Sigmoid colon (tissue), 4 donors: ENCODE measurements at regions not wholly inside any gene's neighbourhood (a gene's known extent, or its start where the extent isn't known, plus 50 kb on each side); places are given as distances from the start of the nearest gene placed in this dataset.

ENCODE experiments used
- EP300 ChIP-seq, 4 donors: sonication (generic); formaldehyde crosslinking; IDR thresholded peaks; one replicate each; pipeline ENCODE4 v1.6.1; 2017; ENCODE audit warnings: antibody characterized with exemption in 4 of 4
- POLR2A ChIP-seq, 2 donors: fragments of 450-650 bp; IDR thresholded peaks; one replicate each; pipeline ENCODE4 v1.6.1; 2016; ENCODE audit warnings: antibody characterized with exemption in 2 of 2, mild to moderate bottlenecking in 2 of 2, moderate library complexity in 2 of 2
- POLR2AphosphoS5 ChIP-seq, 4 donors: sonication (generic); formaldehyde crosslinking; IDR thresholded peaks; one replicate each; pipeline ENCODE4 v1.6.1; 2017; ENCODE audit warnings: antibody characterized with exemption in 4 of 4
- TF ChIP-seq, protein P1 (sequence below), 4 experiments: fragments of 450-650 bp in 3 of 4; fragments of 200-600 bp in 1 of 4; IDR thresholded peaks; one replicate each; pipeline ENCODE4 v1.5.1; 2016 to 2019; ENCODE audit warnings: antibody characterized with exemption in 4 of 4, mild to moderate bottlenecking in 3 of 4, moderate library complexity in 2 of 4

DNA sequence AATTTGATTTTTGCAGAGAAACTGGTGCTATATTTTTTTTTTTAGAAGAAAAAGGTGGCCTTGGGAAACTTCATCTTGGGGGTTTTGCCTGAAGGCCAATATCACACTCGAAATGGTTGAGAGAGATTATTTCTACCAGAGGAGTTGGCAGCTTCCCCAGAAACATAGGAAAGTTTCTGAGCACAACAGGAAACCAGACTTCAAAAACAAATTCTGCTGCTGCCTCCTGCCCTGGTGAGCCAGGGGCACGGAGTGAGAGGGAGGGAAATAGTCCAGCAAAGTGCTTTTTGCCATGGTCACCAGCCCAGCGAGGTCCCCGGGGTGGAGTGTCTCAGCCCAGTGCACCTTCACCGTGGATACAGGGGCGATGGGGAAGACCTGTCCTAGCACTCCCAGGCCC, 61.1 kb downstream of the FOXI2 start:
- TF ChIP-seq, protein P1, sequence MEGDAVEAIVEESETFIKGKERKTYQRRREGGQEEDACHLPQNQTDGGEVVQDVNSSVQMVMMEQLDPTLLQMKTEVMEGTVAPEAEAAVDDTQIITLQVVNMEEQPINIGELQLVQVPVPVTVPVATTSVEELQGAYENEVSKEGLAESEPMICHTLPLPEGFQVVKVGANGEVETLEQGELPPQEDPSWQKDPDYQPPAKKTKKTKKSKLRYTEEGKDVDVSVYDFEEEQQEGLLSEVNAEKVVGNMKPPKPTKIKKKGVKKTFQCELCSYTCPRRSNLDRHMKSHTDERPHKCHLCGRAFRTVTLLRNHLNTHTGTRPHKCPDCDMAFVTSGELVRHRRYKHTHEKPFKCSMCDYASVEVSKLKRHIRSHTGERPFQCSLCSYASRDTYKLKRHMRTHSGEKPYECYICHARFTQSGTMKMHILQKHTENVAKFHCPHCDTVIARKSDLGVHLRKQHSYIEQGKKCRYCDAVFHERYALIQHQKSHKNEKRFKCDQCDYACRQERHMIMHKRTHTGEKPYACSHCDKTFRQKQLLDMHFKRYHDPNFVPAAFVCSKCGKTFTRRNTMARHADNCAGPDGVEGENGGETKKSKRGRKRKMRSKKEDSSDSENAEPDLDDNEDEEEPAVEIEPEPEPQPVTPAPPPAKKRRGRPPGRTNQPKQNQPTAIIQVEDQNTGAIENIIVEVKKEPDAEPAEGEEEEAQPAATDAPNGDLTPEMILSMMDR (IDR thresholded peaks at IDR 0.05): no peak
- TF ChIP-seq POLR2A (IDR thresholded peaks at IDR 0.05): no peak
- no peak for TF ChIP-seq EP300 (IDR thresholded peaks at IDR 0.05)
- TF ChIP-seq POLR2AphosphoS5 (IDR thresholded peaks at IDR 0.05): no peak
